ENCODE measurements at regions not wholly inside any gene's neighbourhood (a gene's known extent, or its start where the extent isn't known, plus 50 kb on each side); places are given as distances from the start of the nearest gene placed in this dataset.

GRCh38 chr4:71184195-71184781, 154.5 kb upstream of the SLC4A4 start:
- ATAC-seq (peak; percentile 30), DNase-seq (no peak)
- Histone ChIP-seq H3K27ac (no peak overlapping the region), H3K4me1 (peaks cover 13% of the 10 kb centered on the region), H3K9me3 (no peaks in the 10 kb centered on the region), H3K4me3 (no peak overlapping the region), H3K36me3 (no peaks in the 10 kb centered on the region), H3K27me3 (peaks cover 5% of the 10 kb centered on the region)
- peak; percentile 67 for TF ChIP-seq CTCF (IDR thresholded peaks at IDR 0.05)
- intact Hi-C loops (cut with DNase I), result no loop called here

- intact Hi-C loops (cut with DNase I), result no loop called here
Observed at GRCh38 chr4:71185037-71185436, 153.8 kb upstream of the SLC4A4 start.

GRCh38 chr4:71186257-71186565, 152.6 kb upstream of the SLC4A4 start:
- H3K27ac ChIP-seq, result peak overlapping the region; percentile 69
- intact Hi-C loops (cut with DNase I), result no loop called here
- H3K36me3 ChIP-seq, result no peaks in the 10 kb centered on the region
- DNase-seq (no peak), ATAC-seq (no peak)
- peaks cover 5% of the 10 kb centered on the region for H3K27me3 ChIP-seq
- no peaks in the 10 kb centered on the region for H3K9me3 ChIP-seq
- TF ChIP-seq CTCF (IDR thresholded peaks at IDR 0.05), result no peak
- peaks cover 13% of the 10 kb centered on the region for H3K4me1 ChIP-seq
- peak overlapping the region; percentile 76 for H3K4me3 ChIP-seq

More at GRCh38 chr4:71185037-71185436, 153.8 kb upstream of the SLC4A4 start:
- no peak overlapping the region for H3K27ac ChIP-seq
- peaks cover 5% of the 10 kb centered on the region for H3K27me3 ChIP-seq
- H3K4me3 ChIP-seq, result no peak overlapping the region
- DNase-seq (no peak), ATAC-seq (no peak)
- no peaks in the 10 kb centered on the region for H3K9me3 ChIP-seq
- H3K4me1 ChIP-seq, result peaks cover 13% of the 10 kb centered on the region
- no peaks in the 10 kb centered on the region for H3K36me3 ChIP-seq
- no peak for TF ChIP-seq CTCF (IDR thresholded peaks at IDR 0.05)

- peak; percentile 84 for DNase-seq
Observed at GRCh38 chr4:71186566-71187403, 152.0 kb upstream of the SLC4A4 start.

GRCh38 chr4:71187404-71188155, 151.2 kb upstream of the SLC4A4 start:
- DNase-seq, result peak; percentile 68
- Histone ChIP-seq H3K4me1 (peaks cover 13% of the 10 kb centered on the region), H3K27ac (peak overlapping the region; percentile 15), H3K4me3 (peak overlapping the region; percentile 76), H3K9me3 (no peaks in the 10 kb centered on the region), H3K36me3 (no peaks in the 10 kb centered on the region), H3K27me3 (peaks cover 5% of the 10 kb centered on the region)
- peak; percentile 60 for ATAC-seq
- TF ChIP-seq CTCF (IDR thresholded peaks at IDR 0.05), result no peak
- intact Hi-C loops (cut with DNase I), result no loop called here

More at GRCh38 chr4:71186566-71187403, 152.0 kb upstream of the SLC4A4 start:
- H3K27ac ChIP-seq, result peak overlapping the region; percentile 69
- no peaks in the 10 kb centered on the region for H3K9me3 ChIP-seq
- peak overlapping the region; percentile 76 for H3K4me3 ChIP-seq
- no peak for TF ChIP-seq CTCF (IDR thresholded peaks at IDR 0.05)
- no peaks in the 10 kb centered on the region for H3K36me3 ChIP-seq
- peak; percentile 94 for ATAC-seq
- H3K27me3 ChIP-seq, result peaks cover 5% of the 10 kb centered on the region
- intact Hi-C loops (cut with DNase I), result no loop called here
- peaks cover 13% of the 10 kb centered on the region for H3K4me1 ChIP-seq

Measured in upper lobe of right lung (tissue), 1 donor.